ENCODE measurements at regions not wholly inside any gene's neighbourhood (a gene's known extent, or its start where the extent isn't known, plus 50 kb on each side); places are given as distances from the start of the nearest gene placed in this dataset.

GRCh38 chr1:88302843-88303486, 381.1 kb upstream of the PKN2 start:
- no peak for DNase-seq (ENCODE audit: low spot score)
- in situ Hi-C loops (cut with MboI; ENCODE audit: low sequenced_read_pairs, unreplicated experiment), result no loop called here
- TF ChIP-seq CTCF (IDR thresholded peaks at IDR 0.05; ENCODE audit: borderline replicate concordance, control extremely low read depth, extremely low read depth, insufficient read depth, missing control alignments), result no peak

GRCh38 chr1:88311265-88311664, 372.8 kb upstream of the PKN2 start:
- in situ Hi-C loops (cut with MboI; ENCODE audit: low sequenced_read_pairs, unreplicated experiment), result no loop called here
- no peak for DNase-seq (ENCODE audit: low spot score)
- TF ChIP-seq CTCF (IDR thresholded peaks at IDR 0.05; ENCODE audit: borderline replicate concordance, control extremely low read depth, extremely low read depth, insufficient read depth, missing control alignments), result no peak

GRCh38 chr1:88311907-88312306, 372.2 kb upstream of the PKN2 start:
- TF ChIP-seq CTCF (IDR thresholded peaks at IDR 0.05; ENCODE audit: borderline replicate concordance, control extremely low read depth, extremely low read depth, insufficient read depth, missing control alignments), result no peak
- no peak for DNase-seq (ENCODE audit: low spot score)
- in situ Hi-C loops (cut with MboI; ENCODE audit: low sequenced_read_pairs, unreplicated experiment), result no loop called here

- in situ Hi-C loops (cut with MboI; ENCODE audit: low sequenced_read_pairs, unreplicated experiment), result no loop called here
- TF ChIP-seq CTCF (IDR thresholded peaks at IDR 0.05; ENCODE audit: borderline replicate concordance, control extremely low read depth, extremely low read depth, insufficient read depth, missing control alignments), result no peak
- no peak for DNase-seq (ENCODE audit: low spot score)
These were observed 366.7 kb upstream of the PKN2 start for GRCh38 chr1:88317396-88317795.

- no peak for TF ChIP-seq CTCF (IDR thresholded peaks at IDR 0.05; ENCODE audit: borderline replicate concordance, control extremely low read depth, extremely low read depth, insufficient read depth, missing control alignments)
- in situ Hi-C loops (cut with MboI; ENCODE audit: low sequenced_read_pairs, unreplicated experiment), result no loop called here
- no peak for DNase-seq (ENCODE audit: low spot score)
These were observed 365.3 kb upstream of the PKN2 start for GRCh38 chr1:88318740-88319139.

- in situ Hi-C loops (cut with MboI; ENCODE audit: low sequenced_read_pairs, unreplicated experiment), result no loop called here
- no peak for TF ChIP-seq CTCF (IDR thresholded peaks at IDR 0.05; ENCODE audit: borderline replicate concordance, control extremely low read depth, extremely low read depth, insufficient read depth, missing control alignments)
- no peak for DNase-seq (ENCODE audit: low spot score)
These were observed 363.8 kb upstream of the PKN2 start for GRCh38 chr1:88320291-88320690.
